ENCODE measurements at regions not wholly inside any gene's neighbourhood (a gene's known extent, or its start where the extent isn't known, plus 50 kb on each side); places are given as distances from the start of the nearest gene placed in this dataset.

- Histone ChIP-seq H3K27ac (no peak overlapping the region), H3K9me3 (no peaks in the 10 kb centered on the region), H3K4me1 (ENCODE audit: control insufficient read depth in 1 of 2, insufficient read depth in 1 of 2, low read depth in 1 of 2, low read length in 1 of 2) (peaks cover 0 to 22% of the 10 kb centered on the region in 2 experiments), H3K4me3 (ENCODE audit: low read depth in 1 of 2, low read length in 1 of 2) (no peak overlapping the region), H3K27me3 (no peaks in the 10 kb centered on the region), H3K36me3 (no peaks in the 10 kb centered on the region)
- no peak for TF ChIP-seq CTCF (IDR thresholded peaks at IDR 0.05)
Observed at GRCh38 chr10:121169406-121169805, 318.2 kb downstream of the WDR11 start.

- H3K4me3 ChIP-seq (ENCODE audit: low read depth in 1 of 2, low read length in 1 of 2) = no peak overlapping the region
- H3K27ac ChIP-seq = no peak overlapping the region
- H3K27me3 ChIP-seq = no peaks in the 10 kb centered on the region
- H3K9me3 ChIP-seq = no peaks in the 10 kb centered on the region
- H3K4me1 ChIP-seq (ENCODE audit: control insufficient read depth in 1 of 2, insufficient read depth in 1 of 2, low read depth in 1 of 2, low read length in 1 of 2) = peaks cover 0 to 22% of the 10 kb centered on the region in 2 experiments
- no peak for TF ChIP-seq CTCF (IDR thresholded peaks at IDR 0.05)
- H3K36me3 ChIP-seq = no peaks in the 10 kb centered on the region
Observed at GRCh38 chr10:121171825-121172787, 320.9 kb downstream of the WDR11 start.

- Histone ChIP-seq H3K9me3 (no peaks in the 10 kb centered on the region), H3K4me3 (ENCODE audit: low read depth in 1 of 2, low read length in 1 of 2) (no peak overlapping the region), H3K4me1 (ENCODE audit: control insufficient read depth in 1 of 2, insufficient read depth in 1 of 2, low read depth in 1 of 2, low read length in 1 of 2) (no peaks in the 10 kb centered on the region), H3K36me3 (no peaks in the 10 kb centered on the region), H3K27me3 (no peaks in the 10 kb centered on the region), H3K27ac (no peak overlapping the region)
- no peak for TF ChIP-seq CTCF (IDR thresholded peaks at IDR 0.05)
Observed at GRCh38 chr10:121179006-121179405, 327.8 kb downstream of the WDR11 start.

- H3K36me3 ChIP-seq = no peaks in the 10 kb centered on the region
- no peak for TF ChIP-seq CTCF (IDR thresholded peaks at IDR 0.05)
Observed at GRCh38 chr10:121182219-121182618, 331.1 kb downstream of the WDR11 start.

GRCh38 chr10:121183236-121183635 is 332.1 kb downstream of the WDR11 start:
- H3K27ac ChIP-seq = no peak overlapping the region

More at GRCh38 chr10:121182219-121182618, 331.1 kb downstream of the WDR11 start:
- no peaks in the 10 kb centered on the region for H3K27me3 ChIP-seq
- H3K4me3 ChIP-seq (ENCODE audit: low read depth in 1 of 2, low read length in 1 of 2) = no peak overlapping the region
- no peaks in the 10 kb centered on the region for H3K9me3 ChIP-seq
- no peaks in the 10 kb centered on the region for H3K4me1 ChIP-seq (ENCODE audit: control insufficient read depth in 1 of 2, insufficient read depth in 1 of 2, low read depth in 1 of 2, low read length in 1 of 2)
- no peak overlapping the region for H3K27ac ChIP-seq

More at GRCh38 chr10:121183236-121183635, 332.1 kb downstream of the WDR11 start:
- no peaks in the 10 kb centered on the region for H3K27me3 ChIP-seq
- no peak overlapping the region for H3K4me3 ChIP-seq (ENCODE audit: low read depth in 1 of 2, low read length in 1 of 2)
- no peaks in the 10 kb centered on the region for H3K36me3 ChIP-seq
- H3K9me3 ChIP-seq = no peaks in the 10 kb centered on the region
- TF ChIP-seq CTCF (IDR thresholded peaks at IDR 0.05) = no peak
- H3K4me1 ChIP-seq (ENCODE audit: control insufficient read depth in 1 of 2, insufficient read depth in 1 of 2, low read depth in 1 of 2, low read length in 1 of 2) = no peaks in the 10 kb centered on the region

Data from neutrophil (primary cell).